ENCODE measurements at regions not wholly inside any gene's neighbourhood (a gene's known extent, or its start where the extent isn't known, plus 50 kb on each side); places are given as distances from the start of the nearest gene placed in this dataset.

GRCh38 chrY:7468951-7469745, 557.6 kb upstream of the AMELY start:
- TF ChIP-seq CTCF (IDR thresholded peaks at IDR 0.05 in 8 of 11, conservative IDR thresholded peaks at IDR 0.05 in 3 of 11) (no peak), POLR2A (IDR thresholded peaks at IDR 0.05) (no peak), POLR2AphosphoS5 (IDR thresholded peaks at IDR 0.05) (no peak)

All from spleen (tissue), 7 donors.